Loucy (cell line): ENCODE measurements at regions not wholly inside any gene's neighbourhood (a gene's known extent, or its start where the extent isn't known, plus 50 kb on each side); places are given as distances from the start of the nearest gene placed in this dataset.

Experiments used
- CTCF ChIP-seq: fragments of 200-600 bp; sonication (generic); conservative IDR thresholded peaks from 2 replicates; pipeline ENCODE4 v1.5.1; 2014; ENCODE audit warnings: mild to moderate bottlenecking, antibody characterized with exemption, low read length
- EZH2phosphoT487 ChIP-seq: fragments of 200-600 bp; IDR thresholded peaks from 2 replicates; pipeline ENCODE4 v1.6.1; 2018; ENCODE audit warnings: antibody characterized with exemption, mild to moderate bottlenecking, moderate library complexity, borderline replicate concordance

GRCh38 chr3:95899494-95899893 lies 914.9 kb upstream of the EPHA6 start:
- TF ChIP-seq CTCF (no peak), EZH2phosphoT487 (no peak)
